HG03460 (cell line): ENCODE measurements at regions not wholly inside any gene's neighbourhood (a gene's known extent, or its start where the extent isn't known, plus 50 kb on each side); places are given as distances from the start of the nearest gene placed in this dataset.

Source experiments
- ATAC-seq: cut with Tn5 transposase; IDR thresholded peaks from one replicate; pipeline ENCODE4 v1.9.1; 2021; ENCODE audit not compliant: unreplicated experiment

GRCh38 chr6:145245119-145245518 is 490.2 kb downstream of the EPM2A start:
- no peak for ATAC-seq

- ATAC-seq: no peak
Measured at GRCh38 chr6:145247692-145248419, 487.5 kb downstream of the EPM2A start.

- no peak for ATAC-seq
Measured at GRCh38 chr6:145250436-145250835, 484.9 kb downstream of the EPM2A start.

GRCh38 chr6:145252737-145253136 is 482.6 kb downstream of the EPM2A start:
- no peak for ATAC-seq

GRCh38 chr6:145254649-145255401 is 480.5 kb downstream of the EPM2A start:
- ATAC-seq: no peak

- ATAC-seq: no peak
Measured at GRCh38 chr6:145257704-145258103, 477.6 kb downstream of the EPM2A start.

GRCh38 chr6:145258122-145258521 is 477.2 kb downstream of the EPM2A start:
- no peak for ATAC-seq

GRCh38 chr6:145260484-145261175 is 474.7 kb downstream of the EPM2A start:
- ATAC-seq: no peak

- ATAC-seq: no peak
Measured at GRCh38 chr6:145261758-145262157, 473.6 kb downstream of the EPM2A start.

- ATAC-seq: no peak
Measured at GRCh38 chr6:145262771-145263170, 472.5 kb downstream of the EPM2A start.

- ATAC-seq: no peak
Measured at GRCh38 chr6:145263778-145264211, 471.5 kb downstream of the EPM2A start.

- no peak for ATAC-seq
Measured at GRCh38 chr6:145266432-145267075, 468.8 kb downstream of the EPM2A start.

GRCh38 chr6:145267076-145267867 is 468.0 kb downstream of the EPM2A start:
- ATAC-seq: no peak

- ATAC-seq: no peak
Measured at GRCh38 chr6:145270464-145270863, 464.9 kb downstream of the EPM2A start.

- no peak for ATAC-seq
Measured at GRCh38 chr6:145271040-145271439, 464.3 kb downstream of the EPM2A start.

- no peak for ATAC-seq
Measured at GRCh38 chr6:145271577-145271976, 463.7 kb downstream of the EPM2A start.

- no peak for ATAC-seq
Measured at GRCh38 chr6:145272246-145272645, 463.1 kb downstream of the EPM2A start.

- ATAC-seq: no peak
Measured at GRCh38 chr6:145273136-145273535, 462.2 kb downstream of the EPM2A start.

GRCh38 chr6:145274083-145274482 is 461.2 kb downstream of the EPM2A start:
- ATAC-seq: no peak

GRCh38 chr6:145275019-145275418 is 460.3 kb downstream of the EPM2A start:
- no peak for ATAC-seq

- ATAC-seq: no peak
Measured at GRCh38 chr6:145275787-145276186, 459.5 kb downstream of the EPM2A start.
